Osteoblast (primary cell): ENCODE measurements at regions not wholly inside any gene's neighbourhood (a gene's known extent, or its start where the extent isn't known, plus 50 kb on each side); places are given as distances from the start of the nearest gene placed in this dataset.

Experiments used
- DNase-seq: peaks from one replicate; pipeline ENCODE4 v3.0.0; 2011; ENCODE audit warnings: low spot score, mixed read lengths; ENCODE audit not compliant: insufficient read length; ENCODE audit errors: missing footprints
- H2AFZ ChIP-seq: 2 replicates; pipeline ENCODE4 v1.6.0; 2011; ENCODE audit warnings: mild to moderate bottlenecking, low read length
- H3K27ac ChIP-seq: 2 replicates; pipeline ENCODE4 v1.5.1; 2011; ENCODE audit warnings: mild to moderate bottlenecking, low read depth, low read length, moderate library complexity
- H3K27me3 ChIP-seq: 2 replicates; pipeline ENCODE4 v1.6.0; 2012; ENCODE audit warnings: mild to moderate bottlenecking, control low read depth, inconsistent platforms, low read length, moderate library complexity; ENCODE audit not compliant: insufficient read depth
- H3K36me3 ChIP-seq: 2 replicates; pipeline ENCODE4 v1.5.1; 2011; ENCODE audit warnings: mild to moderate bottlenecking, low read length, control low read depth, moderate library complexity; ENCODE audit not compliant: insufficient read depth
- H3K4me1 ChIP-seq: 2 replicates; pipeline ENCODE4 v1.5.1; 2011; ENCODE audit warnings: mild to moderate bottlenecking, low read length, control low read depth, moderate library complexity; ENCODE audit not compliant: insufficient read depth
- H3K4me2 ChIP-seq: 2 replicates; pipeline ENCODE4 v1.6.0; 2011; ENCODE audit warnings: mild to moderate bottlenecking, low read length; ENCODE audit not compliant: insufficient read depth
- H3K4me3 ChIP-seq: fragments of 200-600 bp; sonication (generic); 3 replicates; pipeline ENCODE4 v1.5.1; 2012; ENCODE audit warnings: mild to moderate bottlenecking, low read length, inconsistent platforms; ENCODE audit not compliant: insufficient read depth
- H3K79me2 ChIP-seq: 2 replicates; pipeline ENCODE4 v1.6.0; 2012; ENCODE audit warnings: mild to moderate bottlenecking, low read length, control low read depth, inconsistent platforms; ENCODE audit not compliant: insufficient read depth
- H3K9me3 ChIP-seq: 2 replicates; pipeline ENCODE4 v1.5.1; 2011; ENCODE audit warnings: low read depth, low read length, control low read depth
- H4K20me1 ChIP-seq: 2 replicates; pipeline ENCODE4 v1.6.0; 2012; ENCODE audit warnings: mild to moderate bottlenecking, low read length, control low read depth; ENCODE audit not compliant: insufficient read depth
- TF ChIP-seq, protein P1 (sequence below): IDR thresholded peaks from 2 replicates; pipeline ENCODE4 v1.5.1; 2011; ENCODE audit warnings: mild to moderate bottlenecking, low read depth, low read length, moderate library complexity; ENCODE audit errors: extremely low read depth

DNA sequence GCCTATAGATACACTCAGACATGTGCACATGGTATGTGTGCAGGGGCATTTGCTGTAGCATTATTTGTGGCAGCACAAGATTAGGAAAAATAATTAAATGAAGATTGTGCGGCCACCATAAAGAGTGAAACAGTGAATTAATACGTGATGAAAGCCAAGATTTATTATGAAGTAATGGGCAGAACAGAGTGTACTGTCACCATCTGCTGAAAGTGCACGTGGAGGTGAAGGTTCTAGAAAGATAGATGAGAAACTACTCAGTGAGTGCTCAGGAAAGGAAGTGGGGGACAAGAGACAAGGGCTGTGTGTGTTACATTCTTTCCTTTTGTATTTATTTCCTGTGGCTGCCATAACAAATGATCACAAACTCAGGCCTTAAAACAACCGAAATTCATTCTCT is 246.1 kb upstream of the ATP10A start:
- no peaks in the 10 kb centered on the region for H3K9me3 ChIP-seq
- H3K79me2 ChIP-seq: no peaks in the 10 kb centered on the region
- H4K20me1 ChIP-seq: no peaks in the 10 kb centered on the region
- H3K27ac ChIP-seq: no peak overlapping the region
- H2AFZ ChIP-seq: no peak overlapping the region
- H3K27me3 ChIP-seq: no peaks in the 10 kb centered on the region
- TF ChIP-seq, protein P1, sequence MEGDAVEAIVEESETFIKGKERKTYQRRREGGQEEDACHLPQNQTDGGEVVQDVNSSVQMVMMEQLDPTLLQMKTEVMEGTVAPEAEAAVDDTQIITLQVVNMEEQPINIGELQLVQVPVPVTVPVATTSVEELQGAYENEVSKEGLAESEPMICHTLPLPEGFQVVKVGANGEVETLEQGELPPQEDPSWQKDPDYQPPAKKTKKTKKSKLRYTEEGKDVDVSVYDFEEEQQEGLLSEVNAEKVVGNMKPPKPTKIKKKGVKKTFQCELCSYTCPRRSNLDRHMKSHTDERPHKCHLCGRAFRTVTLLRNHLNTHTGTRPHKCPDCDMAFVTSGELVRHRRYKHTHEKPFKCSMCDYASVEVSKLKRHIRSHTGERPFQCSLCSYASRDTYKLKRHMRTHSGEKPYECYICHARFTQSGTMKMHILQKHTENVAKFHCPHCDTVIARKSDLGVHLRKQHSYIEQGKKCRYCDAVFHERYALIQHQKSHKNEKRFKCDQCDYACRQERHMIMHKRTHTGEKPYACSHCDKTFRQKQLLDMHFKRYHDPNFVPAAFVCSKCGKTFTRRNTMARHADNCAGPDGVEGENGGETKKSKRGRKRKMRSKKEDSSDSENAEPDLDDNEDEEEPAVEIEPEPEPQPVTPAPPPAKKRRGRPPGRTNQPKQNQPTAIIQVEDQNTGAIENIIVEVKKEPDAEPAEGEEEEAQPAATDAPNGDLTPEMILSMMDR: no peak
- DNase-seq: no peak
- H3K4me1 ChIP-seq: no peaks in the 10 kb centered on the region
- H3K36me3 ChIP-seq: no peaks in the 10 kb centered on the region
- H3K4me2 ChIP-seq: no peak overlapping the region
- no peak overlapping the region for H3K4me3 ChIP-seq

DNA sequence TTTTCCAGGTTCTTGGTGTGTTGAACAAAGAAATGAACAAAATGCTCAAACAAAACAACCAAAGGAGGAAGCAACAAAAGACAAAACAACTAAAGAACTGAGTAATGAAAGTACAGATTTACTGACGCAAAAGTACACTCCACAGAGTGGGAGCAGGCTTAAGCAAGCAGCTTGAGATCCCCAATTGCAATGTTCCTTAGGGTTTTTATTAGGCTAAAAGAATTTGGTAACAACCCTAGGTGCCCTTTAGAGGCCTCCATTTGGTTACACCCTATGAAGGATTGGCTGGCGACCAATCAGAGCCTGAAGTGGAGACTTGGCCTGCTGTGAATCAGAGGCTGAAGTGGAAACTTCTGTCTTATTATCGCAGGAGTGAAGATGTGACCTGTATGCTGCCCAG is 243.4 kb upstream of the ATP10A start:
- no peak for DNase-seq
- no peaks in the 10 kb centered on the region for H3K9me3 ChIP-seq
- no peaks in the 10 kb centered on the region for H3K36me3 ChIP-seq
- TF ChIP-seq, protein P1: no peak
- no peak overlapping the region for H3K27ac ChIP-seq
- no peaks in the 10 kb centered on the region for H4K20me1 ChIP-seq
- no peaks in the 10 kb centered on the region for H3K27me3 ChIP-seq
- H3K4me1 ChIP-seq: no peaks in the 10 kb centered on the region
- no peak overlapping the region for H3K4me2 ChIP-seq
- no peaks in the 10 kb centered on the region for H3K79me2 ChIP-seq
- H3K4me3 ChIP-seq: no peak overlapping the region
- no peak overlapping the region for H2AFZ ChIP-seq

DNA sequence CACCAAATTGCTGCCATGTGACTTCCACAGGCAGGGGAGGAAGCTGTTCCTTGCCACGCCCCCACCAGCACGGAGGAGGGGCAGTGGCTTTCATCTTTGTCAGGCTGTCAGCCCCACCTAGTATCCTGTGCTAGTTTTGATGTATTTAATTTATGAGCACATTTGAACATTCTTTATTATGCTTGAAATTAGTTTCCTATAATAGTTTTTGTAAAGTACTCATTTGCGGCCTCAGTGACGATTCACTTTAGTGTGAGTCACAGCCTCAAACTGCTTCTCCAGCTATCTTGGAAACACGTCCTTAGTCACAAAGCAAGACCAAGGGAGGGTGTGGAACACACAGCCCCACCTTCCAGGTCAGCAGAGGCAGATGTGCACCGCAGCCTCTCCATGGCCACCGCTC is 239.9 kb upstream of the ATP10A start:
- TF ChIP-seq, protein P1: no peak
- Histone ChIP-seq H3K9me3 (no peaks in the 10 kb centered on the region), H4K20me1 (no peaks in the 10 kb centered on the region), H3K79me2 (no peaks in the 10 kb centered on the region), H3K4me2 (no peak overlapping the region), H3K4me1 (no peaks in the 10 kb centered on the region), H3K27ac (no peak overlapping the region), H3K4me3 (no peak overlapping the region), H2AFZ (no peak overlapping the region), H3K36me3 (no peaks in the 10 kb centered on the region), H3K27me3 (no peaks in the 10 kb centered on the region)
- DNase-seq: no peak

DNA sequence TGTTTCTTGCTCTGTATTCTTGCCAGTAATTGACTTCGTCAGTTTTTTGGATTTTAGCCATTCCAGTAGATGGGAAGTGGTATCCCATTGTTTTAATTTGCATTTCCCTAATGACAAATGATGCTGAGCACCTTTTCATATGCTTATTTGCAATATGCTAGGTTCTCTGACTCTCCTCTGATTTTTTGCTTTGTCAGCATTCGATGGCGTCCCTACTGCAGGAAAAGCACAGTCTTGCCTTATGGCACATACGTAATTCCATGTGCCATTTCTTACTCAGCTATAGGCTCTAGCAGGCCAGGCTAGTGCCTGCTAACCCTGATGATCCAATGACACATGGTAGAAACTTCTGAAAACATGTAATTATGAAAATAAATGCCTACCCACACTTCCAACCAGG is 239.2 kb upstream of the ATP10A start:
- Histone ChIP-seq H2AFZ (no peak overlapping the region), H3K4me1 (no peaks in the 10 kb centered on the region), H3K27me3 (no peaks in the 10 kb centered on the region), H3K4me3 (no peak overlapping the region), H3K79me2 (no peaks in the 10 kb centered on the region), H3K36me3 (no peaks in the 10 kb centered on the region), H3K27ac (no peak overlapping the region), H3K4me2 (no peak overlapping the region), H3K9me3 (no peaks in the 10 kb centered on the region), H4K20me1 (no peaks in the 10 kb centered on the region)
- no peak for DNase-seq
- TF ChIP-seq, protein P1: no peak
